ENCODE measurements at regions not wholly inside any gene's neighbourhood (a gene's known extent, or its start where the extent isn't known, plus 50 kb on each side); places are given as distances from the start of the nearest gene placed in this dataset.

DNA sequence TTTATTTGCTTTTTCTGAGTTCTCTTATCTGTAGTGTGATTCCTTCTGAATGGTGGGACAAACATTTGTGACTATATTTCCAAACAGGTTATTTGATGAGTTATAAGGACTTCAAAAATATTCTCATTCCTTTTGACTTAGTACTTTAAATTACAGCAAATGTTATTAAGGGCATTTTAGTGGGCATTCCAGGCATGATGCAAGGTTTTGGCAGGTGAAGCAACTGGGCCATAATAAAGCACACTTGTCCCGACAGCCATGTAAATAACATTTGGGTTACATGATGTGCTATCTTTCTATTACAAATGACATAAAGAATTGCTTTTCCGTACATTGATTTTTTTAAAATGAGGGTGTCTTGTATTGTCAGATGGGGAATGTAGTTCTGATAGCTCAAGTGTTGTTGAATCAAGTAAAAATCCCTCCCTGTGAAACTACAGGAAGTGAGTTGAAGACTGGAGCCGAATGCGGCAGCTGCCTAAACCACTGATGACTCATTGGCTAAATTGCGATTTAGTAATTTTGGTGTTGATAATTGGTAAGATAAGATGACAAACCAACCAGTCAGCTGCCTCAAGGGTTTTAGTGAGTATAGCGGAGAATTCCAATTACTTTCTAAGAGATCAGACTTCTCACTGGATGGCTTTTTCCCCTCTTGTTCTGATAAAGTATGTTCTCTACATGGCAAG is 231.3 kb upstream of the NPY start:
- H3K9me3 ChIP-seq = no peaks in the 10 kb centered on the region
- H3K27me3 ChIP-seq = no peaks in the 10 kb centered on the region
- no peak for TF ChIP-seq POLR2A (IDR thresholded peaks at IDR 0.05)
- TF ChIP-seq, protein P1, sequence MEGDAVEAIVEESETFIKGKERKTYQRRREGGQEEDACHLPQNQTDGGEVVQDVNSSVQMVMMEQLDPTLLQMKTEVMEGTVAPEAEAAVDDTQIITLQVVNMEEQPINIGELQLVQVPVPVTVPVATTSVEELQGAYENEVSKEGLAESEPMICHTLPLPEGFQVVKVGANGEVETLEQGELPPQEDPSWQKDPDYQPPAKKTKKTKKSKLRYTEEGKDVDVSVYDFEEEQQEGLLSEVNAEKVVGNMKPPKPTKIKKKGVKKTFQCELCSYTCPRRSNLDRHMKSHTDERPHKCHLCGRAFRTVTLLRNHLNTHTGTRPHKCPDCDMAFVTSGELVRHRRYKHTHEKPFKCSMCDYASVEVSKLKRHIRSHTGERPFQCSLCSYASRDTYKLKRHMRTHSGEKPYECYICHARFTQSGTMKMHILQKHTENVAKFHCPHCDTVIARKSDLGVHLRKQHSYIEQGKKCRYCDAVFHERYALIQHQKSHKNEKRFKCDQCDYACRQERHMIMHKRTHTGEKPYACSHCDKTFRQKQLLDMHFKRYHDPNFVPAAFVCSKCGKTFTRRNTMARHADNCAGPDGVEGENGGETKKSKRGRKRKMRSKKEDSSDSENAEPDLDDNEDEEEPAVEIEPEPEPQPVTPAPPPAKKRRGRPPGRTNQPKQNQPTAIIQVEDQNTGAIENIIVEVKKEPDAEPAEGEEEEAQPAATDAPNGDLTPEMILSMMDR (IDR thresholded peaks at IDR 0.05) = no peak
- no peak for DNase-seq
- no peak overlapping the region for H3K27ac ChIP-seq
- H3K36me3 ChIP-seq = no peaks in the 10 kb centered on the region
- no peak overlapping the region for H3K4me3 ChIP-seq
- no peaks in the 10 kb centered on the region for H3K4me1 ChIP-seq

DNA sequence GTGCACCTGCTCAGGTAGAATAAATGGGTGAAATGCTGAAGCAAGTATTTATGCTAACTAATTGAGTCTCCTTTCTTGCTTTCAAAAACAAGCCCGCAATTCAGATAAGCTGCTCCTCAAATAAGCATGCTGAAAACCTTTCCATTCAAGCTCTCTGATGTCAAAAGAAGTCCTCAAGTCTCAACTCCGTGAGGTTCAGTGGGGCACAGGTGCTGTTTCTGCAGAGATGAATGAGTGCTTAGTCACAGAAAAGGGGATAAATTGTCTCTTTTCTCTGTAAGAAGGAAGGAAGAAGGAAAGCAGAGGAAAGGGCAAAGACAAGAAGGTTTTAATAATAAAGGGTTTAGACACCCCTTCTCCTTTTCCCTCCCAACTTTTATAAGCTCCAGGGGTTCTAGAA is 229.8 kb upstream of the NPY start:
- DNase-seq = no peak
- Histone ChIP-seq H3K27me3 (no peaks in the 10 kb centered on the region), H3K4me1 (no peaks in the 10 kb centered on the region), H3K9me3 (no peaks in the 10 kb centered on the region), H3K4me3 (no peak overlapping the region), H3K27ac (no peak overlapping the region), H3K36me3 (no peaks in the 10 kb centered on the region)
- TF ChIP-seq, protein P1 (IDR thresholded peaks at IDR 0.05) = no peak
- no peak for TF ChIP-seq POLR2A (IDR thresholded peaks at IDR 0.05)

DNA sequence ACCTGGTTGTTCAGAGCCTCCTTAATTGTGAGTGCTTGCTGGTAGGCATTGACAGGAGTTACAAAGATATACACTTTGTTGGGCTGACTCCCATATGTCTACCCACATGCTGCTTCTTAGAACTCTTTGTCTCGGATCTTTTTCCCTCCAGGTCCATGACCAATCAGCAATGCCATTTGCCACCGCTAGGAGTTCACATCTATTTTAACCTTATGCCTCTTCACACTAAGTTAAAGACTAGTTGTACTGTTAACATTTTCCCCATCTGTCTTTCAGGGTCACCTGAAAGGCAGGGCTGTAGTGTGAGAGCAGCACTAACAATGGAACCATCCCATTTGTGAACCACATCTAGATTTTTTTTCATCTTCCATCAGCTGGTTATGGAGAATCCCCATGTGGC is 226.7 kb upstream of the NPY start:
- no peaks in the 10 kb centered on the region for H3K9me3 ChIP-seq
- H3K27ac ChIP-seq = no peak overlapping the region
- no peaks in the 10 kb centered on the region for H3K4me1 ChIP-seq
- H3K27me3 ChIP-seq = no peaks in the 10 kb centered on the region
- no peaks in the 10 kb centered on the region for H3K36me3 ChIP-seq
- TF ChIP-seq POLR2A (IDR thresholded peaks at IDR 0.05) = no peak
- TF ChIP-seq, protein P1 (IDR thresholded peaks at IDR 0.05) = no peak
- no peak overlapping the region for H3K4me3 ChIP-seq
- no peak for DNase-seq

DNA sequence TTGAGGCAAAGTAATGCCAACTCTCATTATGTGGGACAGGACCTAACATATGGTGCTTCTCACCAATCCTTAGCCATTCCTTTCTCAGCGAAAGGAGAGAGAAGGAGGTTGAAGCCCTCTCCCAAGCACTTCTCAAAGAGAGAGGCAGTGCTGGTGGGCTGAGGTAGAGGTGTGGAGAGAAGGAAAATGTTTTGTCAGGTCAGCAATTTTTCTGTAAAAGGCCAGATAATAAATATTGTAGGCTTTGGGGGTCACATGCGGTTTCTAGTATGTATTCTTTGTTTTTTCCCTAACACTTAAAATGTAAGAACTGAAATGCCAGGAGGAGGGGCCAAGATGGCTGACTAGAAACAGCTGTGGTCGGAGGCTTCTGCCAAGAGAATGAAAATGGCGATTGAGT is 225.0 kb upstream of the NPY start:
- no peaks in the 10 kb centered on the region for H3K4me1 ChIP-seq
- H3K27me3 ChIP-seq = no peaks in the 10 kb centered on the region
- DNase-seq = no peak
- no peaks in the 10 kb centered on the region for H3K36me3 ChIP-seq
- no peak overlapping the region for H3K27ac ChIP-seq
- H3K9me3 ChIP-seq = no peaks in the 10 kb centered on the region
- no peak overlapping the region for H3K4me3 ChIP-seq
- no peak for TF ChIP-seq POLR2A (IDR thresholded peaks at IDR 0.05)
- TF ChIP-seq, protein P1 (IDR thresholded peaks at IDR 0.05) = no peak

DNA sequence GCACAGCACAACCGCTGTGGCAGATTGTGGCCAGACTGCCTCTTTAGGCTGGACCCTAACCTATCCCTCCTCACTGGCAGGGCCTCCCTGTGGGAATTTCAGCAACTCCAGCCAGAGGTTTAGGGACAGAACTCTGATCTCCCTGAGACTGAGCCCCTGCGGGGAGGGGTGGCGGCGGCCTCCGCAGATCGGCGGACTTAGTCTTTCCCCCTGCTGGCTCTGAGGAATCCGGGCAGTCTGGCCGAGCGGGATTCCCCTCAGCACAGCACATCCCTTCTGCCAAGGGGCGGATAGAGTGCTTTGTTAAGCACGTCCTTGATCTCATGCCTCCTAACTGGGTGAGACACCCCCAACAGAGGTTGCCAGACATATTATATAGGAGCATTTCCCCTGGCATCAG is 224.2 kb upstream of the NPY start:
- no peaks in the 10 kb centered on the region for H3K27me3 ChIP-seq
- H3K4me1 ChIP-seq = no peaks in the 10 kb centered on the region
- H3K9me3 ChIP-seq = no peaks in the 10 kb centered on the region
- DNase-seq = no peak
- H3K4me3 ChIP-seq = no peak overlapping the region
- no peak overlapping the region for H3K27ac ChIP-seq
- TF ChIP-seq, protein P1 (IDR thresholded peaks at IDR 0.05) = no peak
- no peak for TF ChIP-seq POLR2A (IDR thresholded peaks at IDR 0.05)
- H3K36me3 ChIP-seq = no peaks in the 10 kb centered on the region

DNA sequence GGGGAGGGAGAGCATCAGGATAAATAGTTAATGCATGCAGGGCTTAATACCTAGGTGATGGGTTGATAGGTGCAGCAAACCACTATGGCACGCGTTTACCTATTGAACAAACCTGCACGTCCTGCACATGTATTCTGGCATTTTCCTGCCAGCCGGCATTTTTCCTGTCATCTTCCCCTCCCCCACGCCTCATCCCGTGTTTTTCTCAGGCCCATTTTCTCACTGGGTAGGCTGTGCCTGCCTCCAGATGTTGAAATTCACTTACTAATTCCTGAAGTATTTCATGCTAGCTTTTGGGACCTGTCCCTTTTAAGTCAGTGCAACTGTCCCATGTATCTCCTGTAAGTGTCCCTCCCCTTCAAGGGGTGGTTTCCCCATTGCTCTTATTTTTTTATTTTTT is 220.3 kb upstream of the NPY start:
- TF ChIP-seq, protein P1 (IDR thresholded peaks at IDR 0.05) = no peak
- TF ChIP-seq POLR2A (IDR thresholded peaks at IDR 0.05) = no peak
- H3K4me3 ChIP-seq = no peak overlapping the region
- no peak for DNase-seq
- H3K9me3 ChIP-seq = no peaks in the 10 kb centered on the region
- no peak overlapping the region for H3K27ac ChIP-seq
- H3K4me1 ChIP-seq = no peaks in the 10 kb centered on the region
- H3K27me3 ChIP-seq = no peaks in the 10 kb centered on the region
- H3K36me3 ChIP-seq = no peaks in the 10 kb centered on the region
